Neural progenitor cell (in vitro differentiated cells): ENCODE measurements at regions not wholly inside any gene's neighbourhood (a gene's known extent, or its start where the extent isn't known, plus 50 kb on each side); places are given as distances from the start of the nearest gene placed in this dataset.

ENCODE experiments used
- CTCF ChIP-seq: fragments of 200-600 bp; sonication (generic); IDR thresholded peaks from 2 replicates; pipeline ENCODE4 v1.5.1; 2017; ENCODE audit warnings: antibody characterized with exemption, mild to moderate bottlenecking
- EZH2 ChIP-seq: fragments of 200-600 bp; sonication (generic); IDR thresholded peaks from 2 replicates; pipeline ENCODE4 v1.6.1; 2017; ENCODE audit warnings: antibody characterized with exemption, mild to moderate bottlenecking, moderate library complexity
- EZH2phosphoT487 ChIP-seq: fragments of 200-600 bp; sonication (generic); IDR thresholded peaks from 2 replicates; pipeline ENCODE4 v1.6.1; 2017; ENCODE audit warnings: antibody characterized with exemption

- TF ChIP-seq CTCF = no peak
- TF ChIP-seq EZH2phosphoT487 = no peak
- no peak for TF ChIP-seq EZH2
Observed at GRCh38 chr7:82697897-82698296, 254.3 kb upstream of the CACNA2D1 start.
